KMS-11 (cell line): ENCODE measurements at regions not wholly inside any gene's neighbourhood (a gene's known extent, or its start where the extent isn't known, plus 50 kb on each side); places are given as distances from the start of the nearest gene placed in this dataset.

Experiments used
- H2AFZ ChIP-seq: fragments of 200-600 bp; sonication (generic); 2 replicates; pipeline ENCODE4 v1.6.1; 2016; ENCODE audit warnings: antibody characterized with exemption, mixed run types, low read depth
- H3K27ac ChIP-seq: fragments of 200-600 bp; sonication (generic); 2 replicates; pipeline ENCODE4 v1.6.1; 2016; ENCODE audit warnings: mild to moderate bottlenecking, mixed run types
- H3K27me3 ChIP-seq: fragments of 200-600 bp; sonication (generic); 2 replicates; pipeline ENCODE4 v1.6.1; 2017; ENCODE audit warnings: mild to moderate bottlenecking, low read depth, mixed run types, moderate library complexity; ENCODE audit not compliant: insufficient read depth
- H3K36me3 ChIP-seq: fragments of 200-600 bp; sonication (generic); 2 replicates; pipeline ENCODE4 v1.6.1; 2017; ENCODE audit warnings: mild to moderate bottlenecking, mixed run types; ENCODE audit not compliant: insufficient read depth
- H3K4me1 ChIP-seq: fragments of 200-600 bp; sonication (generic); 2 replicates; pipeline ENCODE4 v1.6.1; 2016; ENCODE audit warnings: mild to moderate bottlenecking, low read depth, mixed run types; ENCODE audit not compliant: poor library complexity, severe bottlenecking
- H3K4me2 ChIP-seq: fragments of 200-600 bp; sonication (generic); 2 replicates; pipeline ENCODE4 v1.7.0; 2016; ENCODE audit warnings: mild to moderate bottlenecking, mixed run types
- H3K4me3 ChIP-seq: fragments of 200-600 bp; sonication (generic); IDR thresholded peaks from 2 replicates; pipeline ENCODE4 v1.6.1; 2017; ENCODE audit warnings: low read depth, low read length, mixed read lengths; ENCODE audit not compliant: insufficient read depth
- H3K79me2 ChIP-seq: fragments of 200-600 bp; sonication (generic); 2 replicates; pipeline ENCODE4 v1.6.1; 2016; ENCODE audit warnings: low read depth, mixed run types; ENCODE audit not compliant: insufficient read depth
- H3K9ac ChIP-seq: fragments of 200-600 bp; sonication (generic); 2 replicates; pipeline ENCODE4 v1.6.1; 2016; ENCODE audit warnings: mild to moderate bottlenecking, mixed run types
- H4K20me1 ChIP-seq: fragments of 200-600 bp; sonication (generic); 2 replicates; pipeline ENCODE4 v1.6.1; 2016; ENCODE audit warnings: mild to moderate bottlenecking, mixed run types; ENCODE audit not compliant: insufficient read depth
- CTCF ChIP-seq: fragments of 200-600 bp; sonication (generic); conservative IDR thresholded peaks from 2 replicates; pipeline ENCODE4 v1.6.1; 2017; ENCODE audit warnings: low read depth, mild to moderate bottlenecking, antibody characterized with exemption, low read length, moderate library complexity, mixed read lengths

- no peak overlapping the region for H3K4me2 ChIP-seq
- no peak for TF ChIP-seq CTCF
- no peak overlapping the region for H3K4me3 ChIP-seq
- no peaks in the 10 kb centered on the region for H3K79me2 ChIP-seq
- H3K4me1 ChIP-seq = no peaks in the 10 kb centered on the region
- no peaks in the 10 kb centered on the region for H3K36me3 ChIP-seq
- H3K9ac ChIP-seq = no peak overlapping the region
- H2AFZ ChIP-seq = no peak overlapping the region
- H3K27me3 ChIP-seq = no peaks in the 10 kb centered on the region
- H3K27ac ChIP-seq = no peak overlapping the region
- no peaks in the 10 kb centered on the region for H4K20me1 ChIP-seq
Measured at GRCh38 chr3:182201456-182202168, 489.9 kb downstream of the SOX2 start.

GRCh38 chr3:182212479-182213076 is 500.9 kb downstream of the SOX2 start:
- H3K4me2 ChIP-seq = no peak overlapping the region
- no peak overlapping the region for H2AFZ ChIP-seq
- no peaks in the 10 kb centered on the region for H4K20me1 ChIP-seq
- H3K36me3 ChIP-seq = no peaks in the 10 kb centered on the region
- H3K79me2 ChIP-seq = no peaks in the 10 kb centered on the region
- H3K27ac ChIP-seq = no peak overlapping the region
- H3K27me3 ChIP-seq = no peaks in the 10 kb centered on the region
- no peak for TF ChIP-seq CTCF
- H3K9ac ChIP-seq = no peak overlapping the region
- no peaks in the 10 kb centered on the region for H3K4me1 ChIP-seq
- no peak overlapping the region for H3K4me3 ChIP-seq

DNA sequence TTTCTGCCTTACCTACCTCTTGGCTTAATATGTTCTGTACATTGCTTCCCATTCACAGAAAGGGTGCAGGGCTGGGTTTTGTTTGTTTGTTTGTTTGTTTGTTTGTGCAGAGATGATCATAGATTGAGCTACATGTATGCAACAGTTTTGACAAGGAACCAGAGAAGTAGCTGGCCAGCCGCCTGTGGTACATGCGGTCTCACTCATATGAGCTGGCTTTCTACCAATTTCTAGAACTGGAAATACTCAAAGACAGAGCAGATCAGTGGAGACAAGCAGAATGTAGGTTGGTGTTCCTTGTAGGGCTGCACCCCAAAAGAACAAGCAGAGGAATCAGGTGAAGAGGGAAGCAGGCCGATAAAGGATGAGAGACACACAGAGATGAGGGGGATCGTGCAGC is 502.7 kb downstream of the SOX2 start:
- H2AFZ ChIP-seq = no peak overlapping the region
- no peaks in the 10 kb centered on the region for H3K4me1 ChIP-seq
- H3K27me3 ChIP-seq = no peaks in the 10 kb centered on the region
- H3K27ac ChIP-seq = no peak overlapping the region
- H3K4me3 ChIP-seq = no peak overlapping the region
- no peak for TF ChIP-seq CTCF
- H3K9ac ChIP-seq = no peak overlapping the region
- no peak overlapping the region for H3K4me2 ChIP-seq
- no peaks in the 10 kb centered on the region for H4K20me1 ChIP-seq
- H3K79me2 ChIP-seq = no peaks in the 10 kb centered on the region
- H3K36me3 ChIP-seq = no peaks in the 10 kb centered on the region

GRCh38 chr3:182215881-182216280 is 504.2 kb downstream of the SOX2 start:
- no peak for TF ChIP-seq CTCF
- Histone ChIP-seq H3K36me3 (no peaks in the 10 kb centered on the region), H2AFZ (no peak overlapping the region), H3K27ac (no peak overlapping the region), H3K4me3 (no peak overlapping the region), H4K20me1 (no peaks in the 10 kb centered on the region), H3K79me2 (no peaks in the 10 kb centered on the region), H3K4me1 (no peaks in the 10 kb centered on the region), H3K4me2 (no peak overlapping the region), H3K27me3 (no peaks in the 10 kb centered on the region), H3K9ac (no peak overlapping the region)
